ENCODE measurements at regions not wholly inside any gene's neighbourhood (a gene's known extent, or its start where the extent isn't known, plus 50 kb on each side); places are given as distances from the start of the nearest gene placed in this dataset.
"Not testable (repeated sequence)": the region's sequence is repeated elsewhere in the genome, so short reads cannot be mapped to it uniquely, and the experiment has no call there.

GRCh38 chr3:148534089-148534988 lies 163.4 kb upstream of the AGTR1 start:
- no peak overlapping the region for H3K4me3 ChIP-seq (ENCODE audit: low read depth in 1 of 5, low read length in 5 of 5)
- H3K9me3 ChIP-seq (ENCODE audit: control insufficient read depth in 5 of 5, low read length in 5 of 5), result no peaks in the 10 kb centered on the region
- H3K27ac ChIP-seq (ENCODE audit: low read depth, low read length), result no peak overlapping the region
- no peaks in the 10 kb centered on the region for H3K36me3 ChIP-seq (ENCODE audit: control insufficient read depth in 5 of 5, insufficient read depth in 5 of 5, low read length in 5 of 5)
- no peaks in the 10 kb centered on the region for H3K27me3 ChIP-seq (ENCODE audit: control insufficient read depth in 5 of 5, insufficient read depth in 4 of 5, low read length in 5 of 5)
- H3K4me1 ChIP-seq (ENCODE audit: control insufficient read depth in 5 of 5, insufficient read depth in 5 of 5, low read length in 5 of 5), result peaks cover 0 to 3% (median 3%) of the 10 kb centered on the region in 5 donors
- no peak overlapping the region for H3K9ac ChIP-seq (ENCODE audit: low read length in 5 of 5)

- Histone ChIP-seq H3K4me3 (ENCODE audit: low read depth in 1 of 5, low read length in 5 of 5) (no peak overlapping the region), H3K9ac (ENCODE audit: low read length in 5 of 5) (no peak overlapping the region), H3K4me1 (ENCODE audit: control insufficient read depth in 5 of 5, insufficient read depth in 5 of 5, low read length in 5 of 5) (no peaks in the 10 kb centered on the region), H3K27ac (ENCODE audit: low read depth, low read length) (no peak overlapping the region), H3K27me3 (ENCODE audit: control insufficient read depth in 5 of 5, insufficient read depth in 4 of 5, low read length in 5 of 5) (no peaks in the 10 kb centered on the region), H3K36me3 (ENCODE audit: control insufficient read depth in 5 of 5, insufficient read depth in 5 of 5, low read length in 5 of 5) (no peaks in the 10 kb centered on the region), H3K9me3 (ENCODE audit: control insufficient read depth in 5 of 5, low read length in 5 of 5) (no peaks in the 10 kb centered on the region)
Observed at GRCh38 chr3:148535001-148535400, 162.7 kb upstream of the AGTR1 start.

- peaks cover 0 to 3% (median 0%) of the 10 kb centered on the region in 5 donors for H3K9me3 ChIP-seq (ENCODE audit: control insufficient read depth in 5 of 5, low read length in 5 of 5)
- no peaks in the 10 kb centered on the region for H3K36me3 ChIP-seq (ENCODE audit: control insufficient read depth in 5 of 5, insufficient read depth in 5 of 5, low read length in 5 of 5)
- H3K4me3 ChIP-seq (ENCODE audit: low read depth in 1 of 5, low read length in 5 of 5), result no peak overlapping the region
- H3K27me3 ChIP-seq (ENCODE audit: control insufficient read depth in 5 of 5, insufficient read depth in 4 of 5, low read length in 5 of 5), result no peaks in the 10 kb centered on the region
- H3K27ac ChIP-seq (ENCODE audit: low read depth, low read length), result no peak overlapping the region
- no peak overlapping the region for H3K9ac ChIP-seq (ENCODE audit: low read length in 5 of 5)
- H3K4me1 ChIP-seq (ENCODE audit: control insufficient read depth in 5 of 5, insufficient read depth in 5 of 5, low read length in 5 of 5), result no peaks in the 10 kb centered on the region
Observed at GRCh38 chr3:148540266-148540665, 157.4 kb upstream of the AGTR1 start.

GRCh38 chr3:148540851-148541250 lies 156.9 kb upstream of the AGTR1 start:
- Histone ChIP-seq H3K4me3 (ENCODE audit: low read depth in 1 of 5, low read length in 5 of 5) (no peak overlapping the region), H3K9me3 (ENCODE audit: control insufficient read depth in 5 of 5, low read length in 5 of 5) (peaks cover 0 to 3% (median 0%) of the 10 kb centered on the region in 5 donors), H3K9ac (ENCODE audit: low read length in 5 of 5) (no peak overlapping the region), H3K27ac (ENCODE audit: low read depth, low read length) (no peak overlapping the region), H3K4me1 (ENCODE audit: control insufficient read depth in 5 of 5, insufficient read depth in 5 of 5, low read length in 5 of 5) (no peaks in the 10 kb centered on the region), H3K36me3 (ENCODE audit: control insufficient read depth in 5 of 5, insufficient read depth in 5 of 5, low read length in 5 of 5) (no peaks in the 10 kb centered on the region), H3K27me3 (ENCODE audit: control insufficient read depth in 5 of 5, insufficient read depth in 4 of 5, low read length in 5 of 5) (no peaks in the 10 kb centered on the region)

- Histone ChIP-seq H3K4me3 (ENCODE audit: low read depth in 1 of 5, low read length in 5 of 5) (no peak overlapping the region), H3K9ac (ENCODE audit: low read length in 5 of 5) (no peak overlapping the region), H3K27me3 (ENCODE audit: control insufficient read depth in 5 of 5, insufficient read depth in 4 of 5, low read length in 5 of 5) (no peaks in the 10 kb centered on the region), H3K9me3 (ENCODE audit: control insufficient read depth in 5 of 5, low read length in 5 of 5) (no peaks in the 10 kb centered on the region), H3K4me1 (ENCODE audit: control insufficient read depth in 5 of 5, insufficient read depth in 5 of 5, low read length in 5 of 5) (no peaks in the 10 kb centered on the region), H3K27ac (ENCODE audit: low read depth, low read length) (no peak overlapping the region), H3K36me3 (ENCODE audit: control insufficient read depth in 5 of 5, insufficient read depth in 5 of 5, low read length in 5 of 5) (no peaks in the 10 kb centered on the region)
Observed at GRCh38 chr3:148546959-148547358, 150.7 kb upstream of the AGTR1 start.

DNA sequence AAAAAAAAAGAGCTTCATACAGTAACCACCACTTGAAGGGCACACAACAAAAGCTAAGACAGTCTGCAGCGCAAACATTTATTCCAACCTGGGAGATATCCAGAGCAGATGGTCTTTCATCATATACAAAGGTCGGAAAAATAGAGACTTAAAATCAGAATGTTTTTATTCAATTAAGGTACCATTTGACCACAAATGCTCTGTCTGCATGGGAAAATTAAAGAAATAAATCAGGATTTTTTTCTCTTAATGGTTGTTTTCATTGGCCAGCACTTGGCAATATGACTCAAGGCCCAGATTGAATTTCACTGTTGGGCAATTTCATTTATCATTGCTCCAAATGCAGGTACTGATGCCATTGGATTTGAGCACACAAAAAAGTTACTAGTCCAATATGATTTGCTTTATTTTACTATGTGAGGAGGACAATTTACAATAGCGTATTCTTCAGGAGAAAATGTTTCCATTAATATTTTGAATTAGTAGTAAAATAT lies 145.9 kb upstream of the AGTR1 start:
- H3K4me3 ChIP-seq (ENCODE audit: low read depth in 1 of 5, low read length in 5 of 5), result no peak overlapping the region
- H3K27me3 ChIP-seq (ENCODE audit: control insufficient read depth in 5 of 5, insufficient read depth in 4 of 5, low read length in 5 of 5), result no peaks in the 10 kb centered on the region
- peaks cover 0 to 8% (median 0%) of the 10 kb centered on the region in 5 donors for H3K9me3 ChIP-seq (ENCODE audit: control insufficient read depth in 5 of 5, low read length in 5 of 5)

GRCh38 chr3:148554367-148554766 lies 143.3 kb upstream of the AGTR1 start:
- no peak overlapping the region for H3K27ac ChIP-seq (ENCODE audit: low read depth, low read length)
- H3K9me3 ChIP-seq (ENCODE audit: control insufficient read depth in 5 of 5, low read length in 5 of 5), result peaks cover 0 to 10% (median 0%) of the 10 kb centered on the region in 5 donors
- no peak overlapping the region for H3K9ac ChIP-seq (ENCODE audit: low read length in 5 of 5)
- no peaks in the 10 kb centered on the region for H3K4me1 ChIP-seq (ENCODE audit: control insufficient read depth in 5 of 5, insufficient read depth in 5 of 5, low read length in 5 of 5)
- H3K36me3 ChIP-seq (ENCODE audit: control insufficient read depth in 5 of 5, insufficient read depth in 5 of 5, low read length in 5 of 5), result no peaks in the 10 kb centered on the region
- no peak overlapping the region for H3K4me3 ChIP-seq (ENCODE audit: low read depth in 1 of 5, low read length in 5 of 5)
- no peaks in the 10 kb centered on the region for H3K27me3 ChIP-seq (ENCODE audit: control insufficient read depth in 5 of 5, insufficient read depth in 4 of 5, low read length in 5 of 5)

More for the DNA sequence above, 145.9 kb upstream of the AGTR1 start:
- Histone ChIP-seq H3K36me3 (ENCODE audit: control insufficient read depth in 5 of 5, insufficient read depth in 5 of 5, low read length in 5 of 5) (no peaks in the 10 kb centered on the region), H3K4me1 (ENCODE audit: control insufficient read depth in 5 of 5, insufficient read depth in 5 of 5, low read length in 5 of 5) (no peaks in the 10 kb centered on the region), H3K27ac (ENCODE audit: low read depth, low read length) (no peak overlapping the region), H3K9ac (ENCODE audit: low read length in 5 of 5) (no peak overlapping the region)

GRCh38 chr3:148556664-148557063 lies 141.0 kb upstream of the AGTR1 start:
- H3K9me3 ChIP-seq (ENCODE audit: control insufficient read depth in 5 of 5, low read length in 5 of 5), result peaks cover 0 to 10% (median 0%) of the 10 kb centered on the region in 5 donors
- no peak overlapping the region for H3K27ac ChIP-seq (ENCODE audit: low read depth, low read length)
- no peak overlapping the region for H3K9ac ChIP-seq (ENCODE audit: low read length in 5 of 5)
- H3K4me1 ChIP-seq (ENCODE audit: control insufficient read depth in 5 of 5, insufficient read depth in 5 of 5, low read length in 5 of 5), result no peaks in the 10 kb centered on the region
- H3K27me3 ChIP-seq (ENCODE audit: control insufficient read depth in 5 of 5, insufficient read depth in 4 of 5, low read length in 5 of 5), result no peaks in the 10 kb centered on the region
- no peaks in the 10 kb centered on the region for H3K36me3 ChIP-seq (ENCODE audit: control insufficient read depth in 5 of 5, insufficient read depth in 5 of 5, low read length in 5 of 5)
- no peak overlapping the region for H3K4me3 ChIP-seq (ENCODE audit: low read depth in 1 of 5, low read length in 5 of 5)

DNA sequence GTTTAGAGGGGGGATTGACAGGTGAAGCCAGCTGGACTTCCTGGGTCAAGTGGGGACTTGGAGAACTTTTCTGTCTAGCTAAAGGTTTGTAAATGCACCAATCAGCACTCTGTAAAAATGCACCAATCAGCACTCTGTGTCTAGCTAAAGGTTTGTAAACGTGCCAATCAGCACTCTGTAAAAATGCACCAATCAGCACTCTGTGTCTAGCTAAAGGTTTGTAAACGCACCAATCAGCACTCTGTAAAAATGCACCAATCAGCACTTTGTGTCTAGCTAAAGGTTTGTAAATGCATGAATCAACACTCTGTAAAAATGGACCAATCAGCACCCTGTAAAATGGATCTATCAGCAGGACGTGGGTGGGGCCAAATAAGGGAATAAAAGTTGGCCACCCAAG lies 120.1 kb upstream of the AGTR1 start:
- H3K27ac ChIP-seq (ENCODE audit: low read depth, low read length); H3K27me3 ChIP-seq (ENCODE audit: control insufficient read depth in 5 of 5, insufficient read depth in 4 of 5, low read length in 5 of 5): not testable (repeated sequence)

DNA sequence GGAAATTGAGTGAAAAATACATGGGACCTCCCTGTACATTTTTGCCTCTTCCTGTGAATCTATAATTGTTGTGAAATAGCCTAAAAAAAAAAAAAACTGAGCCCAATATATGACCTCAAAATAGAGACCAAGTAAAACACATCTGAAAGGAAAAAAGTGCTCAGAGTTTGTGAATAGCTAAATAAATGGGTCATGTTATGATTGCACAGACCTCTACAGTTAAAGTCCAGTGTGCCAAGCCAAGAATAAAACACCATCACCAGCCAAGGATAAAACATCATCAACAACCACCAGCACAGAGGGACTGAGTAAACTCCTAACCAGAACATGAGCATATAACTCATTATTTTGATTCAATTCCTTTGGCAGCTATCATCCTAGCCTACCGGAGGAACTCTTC lies 115.6 kb upstream of the AGTR1 start:
- H3K27me3 ChIP-seq (ENCODE audit: control insufficient read depth in 5 of 5, insufficient read depth in 4 of 5, low read length in 5 of 5), result no peaks in the 10 kb centered on the region
- no peak overlapping the region for H3K27ac ChIP-seq (ENCODE audit: low read depth, low read length)
- H3K9ac ChIP-seq (ENCODE audit: low read length in 5 of 5), result no peak overlapping the region
- H3K9me3 ChIP-seq (ENCODE audit: control insufficient read depth in 5 of 5, low read length in 5 of 5), result no peaks in the 10 kb centered on the region
- no peaks in the 10 kb centered on the region for H3K36me3 ChIP-seq (ENCODE audit: control insufficient read depth in 5 of 5, insufficient read depth in 5 of 5, low read length in 5 of 5)
- H3K4me3 ChIP-seq (ENCODE audit: low read depth in 1 of 5, low read length in 5 of 5), result no peak overlapping the region
- H3K4me1 ChIP-seq (ENCODE audit: control insufficient read depth in 5 of 5, insufficient read depth in 5 of 5, low read length in 5 of 5), result no peaks in the 10 kb centered on the region

More for the DNA sequence above, 120.1 kb upstream of the AGTR1 start:
- H3K4me1 ChIP-seq (ENCODE audit: control insufficient read depth in 5 of 5, insufficient read depth in 5 of 5, low read length in 5 of 5); H3K9me3 ChIP-seq (ENCODE audit: control insufficient read depth in 5 of 5, low read length in 5 of 5); H3K9ac ChIP-seq (ENCODE audit: low read length in 5 of 5); H3K36me3 ChIP-seq (ENCODE audit: control insufficient read depth in 5 of 5, insufficient read depth in 5 of 5, low read length in 5 of 5); H3K4me3 ChIP-seq (ENCODE audit: low read depth in 1 of 5, low read length in 5 of 5): not testable (repeated sequence)
